Activated effector memory CD4-positive, alpha-beta T cell treated with Interleukin-2 at 50 U/mL for 16 hours (primary cell): ENCODE measurements at regions not wholly inside any gene's neighbourhood (a gene's known extent, or its start where the extent isn't known, plus 50 kb on each side); places are given as distances from the start of the nearest gene placed in this dataset.

ENCODE experiments used
- DNase-seq: peaks from one replicate; pipeline ENCODE4 v3.0.0-alpha.2; 2020

- DNase-seq: no peak
These were observed 144.6 kb upstream of the UBL3 start for GRCh38 chr13:29994911-29995595.

GRCh38 chr13:29993716-29994488 lies 143.5 kb upstream of the UBL3 start:
- no peak for DNase-seq

GRCh38 chr13:29993196-29993595 lies 142.8 kb upstream of the UBL3 start:
- DNase-seq: no peak

GRCh38 chr13:29991343-29991742 lies 140.9 kb upstream of the UBL3 start:
- no peak for DNase-seq

GRCh38 chr13:29987340-29987739 lies 136.9 kb upstream of the UBL3 start:
- DNase-seq: no peak

GRCh38 chr13:29980339-29980738 lies 129.9 kb upstream of the UBL3 start:
- DNase-seq: no peak

GRCh38 chr13:29978211-29978610 lies 127.8 kb upstream of the UBL3 start:
- no peak for DNase-seq

GRCh38 chr13:29977476-29978120 lies 127.2 kb upstream of the UBL3 start:
- no peak for DNase-seq

GRCh38 chr13:29976535-29976934 lies 126.1 kb upstream of the UBL3 start:
- DNase-seq: no peak

GRCh38 chr13:29975283-29975682 lies 124.9 kb upstream of the UBL3 start:
- DNase-seq: no peak

GRCh38 chr13:29969286-29969685 lies 118.9 kb upstream of the UBL3 start:
- DNase-seq: no peak

GRCh38 chr13:29964181-29964845 lies 113.9 kb upstream of the UBL3 start:
- DNase-seq: no peak

GRCh38 chr13:29963089-29963488 lies 112.7 kb upstream of the UBL3 start:
- DNase-seq: no peak

- no peak for DNase-seq
These were observed 110.7 kb upstream of the UBL3 start for GRCh38 chr13:29961036-29961670.

GRCh38 chr13:29959603-29960002 lies 109.2 kb upstream of the UBL3 start:
- DNase-seq: no peak

- no peak for DNase-seq
These were observed 108.7 kb upstream of the UBL3 start for GRCh38 chr13:29959086-29959485.

GRCh38 chr13:29958476-29958875 lies 108.1 kb upstream of the UBL3 start:
- peak; percentile 12 for DNase-seq

GRCh38 chr13:29957320-29957719 lies 106.9 kb upstream of the UBL3 start:
- DNase-seq: no peak

GRCh38 chr13:29956853-29957252 lies 106.4 kb upstream of the UBL3 start:
- no peak for DNase-seq

- DNase-seq: no peak
These were observed 104.8 kb upstream of the UBL3 start for GRCh38 chr13:29955137-29955650.

- peak; percentile 32 for DNase-seq
These were observed 103.9 kb upstream of the UBL3 start for GRCh38 chr13:29954082-29955028.

GRCh38 chr13:29953542-29953941 lies 103.1 kb upstream of the UBL3 start:
- no peak for DNase-seq
